Spinal cord (tissue), 9 donors: ENCODE measurements at regions not wholly inside any gene's neighbourhood (a gene's known extent, or its start where the extent isn't known, plus 50 kb on each side); places are given as distances from the start of the nearest gene placed in this dataset.
"Not testable (repeated sequence)": the region's sequence is repeated elsewhere in the genome, so short reads cannot be mapped to it uniquely, and the experiment has no call there.

Experiments
- DNase-seq, 6 donors: peaks; one replicate each; pipeline versions ENCODE4 v3.0.0 to v3.0.0-alpha.2; 2013 to 2015; ENCODE audit warnings: low spot score in 6 of 6, low read depth in 4 of 6
- H3K27ac ChIP-seq: one replicate; pipeline ENCODE4 v1.5.1; 2013; ENCODE audit warnings: low read depth, low read length, control low read depth
- H3K27me3 ChIP-seq: one replicate; pipeline ENCODE4 v1.6.1; 2013; ENCODE audit warnings: low read length; ENCODE audit not compliant: control insufficient read depth, insufficient read depth
- H3K36me3 ChIP-seq: one replicate; pipeline ENCODE4 v1.6.1; 2013; ENCODE audit warnings: low read length; ENCODE audit not compliant: control insufficient read depth, insufficient read depth
- H3K4me1 ChIP-seq: one replicate; pipeline ENCODE4 v1.6.1; 2013; ENCODE audit warnings: low read length; ENCODE audit not compliant: control insufficient read depth, insufficient read depth
- H3K4me3 ChIP-seq: one replicate; pipeline ENCODE4 v1.5.1; 2013; ENCODE audit warnings: low read depth, low read length, control low read depth
- H3K9me3 ChIP-seq: one replicate; pipeline ENCODE4 v1.6.1; 2013; ENCODE audit warnings: low read length; ENCODE audit not compliant: control insufficient read depth, insufficient read depth
- WGBS: methylation state at CpG from one replicate; pipeline ENCODE4 v1.1.5; 2013; ENCODE audit warnings: missing lambda C conversion rate; ENCODE audit not compliant: insufficient coverage; 5-methylcytosine and 5-hydroxymethylcytosine counted together
- donor health status: healthy.

- DNase-seq, H3K36me3 ChIP-seq, H3K27me3 ChIP-seq: not testable (repeated sequence)
Measured at GRCh38 chr12:33550214-33550613, 110.6 kb upstream of the SYT10 start.

GRCh38 chr12:33551006-33551405 lies 111.4 kb upstream of the SYT10 start:
- Histone ChIP-seq H3K9me3 (no peaks in the 10 kb centered on the region), H3K27ac (no peak overlapping the region), H3K36me3 (no peaks in the 10 kb centered on the region), H3K4me1 (no peaks in the 10 kb centered on the region), H3K27me3 (no peaks in the 10 kb centered on the region), H3K4me3 (no peak overlapping the region)
- no peak for DNase-seq

More at GRCh38 chr12:33550214-33550613, 110.6 kb upstream of the SYT10 start:
- not testable (repeated sequence) for H3K4me1 ChIP-seq, H3K27ac ChIP-seq, H3K4me3 ChIP-seq, H3K9me3 ChIP-seq

DNA sequence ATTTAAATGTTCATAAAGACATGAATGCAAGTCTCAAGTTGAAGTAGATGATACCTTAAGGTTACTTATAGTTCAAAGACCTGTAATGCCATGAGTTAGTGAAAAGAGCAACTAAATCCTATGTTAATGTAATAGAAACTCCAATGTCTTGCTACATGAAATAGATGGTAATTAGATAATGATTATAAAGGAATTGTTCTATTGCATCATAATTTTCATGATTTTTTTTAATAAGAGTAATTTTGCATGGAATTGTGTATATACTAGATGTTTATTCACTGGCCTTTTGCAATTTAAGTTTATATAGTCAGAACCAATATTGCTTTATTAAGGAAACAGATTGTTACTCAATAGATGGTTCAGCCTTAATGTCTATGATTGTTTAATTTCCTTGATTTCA lies 115.5 kb upstream of the SYT10 start:
- no peaks in the 10 kb centered on the region for H3K27me3 ChIP-seq
- H3K4me3 ChIP-seq, result no peak overlapping the region
- no peak overlapping the region for H3K27ac ChIP-seq
- no peak for DNase-seq
- no peaks in the 10 kb centered on the region for H3K4me1 ChIP-seq
- no peaks in the 10 kb centered on the region for H3K9me3 ChIP-seq
- no peaks in the 10 kb centered on the region for H3K36me3 ChIP-seq

GRCh38 chr12:33560653-33561208 lies 121.1 kb upstream of the SYT10 start:
- Histone ChIP-seq H3K4me1 (no peaks in the 10 kb centered on the region), H3K27me3 (no peaks in the 10 kb centered on the region), H3K4me3 (no peak overlapping the region), H3K36me3 (no peaks in the 10 kb centered on the region), H3K9me3 (no peaks in the 10 kb centered on the region), H3K27ac (no peak overlapping the region)
- WGBS, result 87% methylated on average over 4 of the region's 4 CpGs
- DNase-seq, result no peak

DNA sequence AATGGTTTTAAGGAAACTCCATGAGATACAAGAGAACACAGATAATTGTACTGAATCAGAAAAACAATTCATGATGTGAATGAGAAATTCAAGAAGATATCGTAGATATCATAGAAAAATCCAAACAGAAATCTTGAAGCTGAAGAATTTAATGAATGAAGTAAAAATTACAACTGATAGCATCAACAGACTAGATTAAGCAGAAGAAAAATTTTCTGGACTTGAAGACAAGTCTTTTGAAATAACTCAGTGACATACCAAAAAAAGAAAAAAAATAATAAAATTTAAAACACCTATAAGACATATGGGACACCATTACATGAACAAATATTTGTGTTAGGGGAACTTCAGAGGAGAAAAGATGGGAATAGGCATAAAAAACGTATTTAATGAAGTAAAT lies 122.8 kb upstream of the SYT10 start:
- Histone ChIP-seq H3K36me3 (no peaks in the 10 kb centered on the region), H3K4me3 (no peak overlapping the region), H3K27me3 (no peaks in the 10 kb centered on the region), H3K9me3 (no peaks in the 10 kb centered on the region), H3K4me1 (no peaks in the 10 kb centered on the region), H3K27ac (no peak overlapping the region)
- no CpG with 5 or more reads among the region's 2 CpGs for WGBS
- no peak for DNase-seq

DNA sequence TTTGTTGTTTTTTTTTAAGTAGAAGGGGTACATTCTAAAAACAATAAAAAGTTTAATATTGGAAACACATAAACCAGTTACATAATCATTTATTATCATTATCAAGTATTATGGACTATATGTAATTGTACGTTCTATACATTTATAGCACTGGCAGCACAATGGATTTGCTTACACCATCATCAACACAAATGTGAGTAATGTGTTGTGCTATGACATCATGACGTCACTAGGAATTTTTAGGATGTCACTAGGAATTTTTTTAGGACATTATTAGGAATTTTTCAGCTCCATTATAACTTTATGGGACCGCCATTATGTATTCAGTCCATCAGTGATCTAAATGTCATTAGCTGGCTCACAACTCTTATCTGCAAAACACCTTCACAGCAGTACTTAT lies 126.8 kb upstream of the SYT10 start:
- no peaks in the 10 kb centered on the region for H3K36me3 ChIP-seq
- no peak for DNase-seq
- no peaks in the 10 kb centered on the region for H3K4me1 ChIP-seq
- H3K27ac ChIP-seq, result no peak overlapping the region
- no peaks in the 10 kb centered on the region for H3K27me3 ChIP-seq
- no CpG with 5 or more reads among the region's 3 CpGs for WGBS
- H3K4me3 ChIP-seq, result no peak overlapping the region
- H3K9me3 ChIP-seq, result no peaks in the 10 kb centered on the region

DNA sequence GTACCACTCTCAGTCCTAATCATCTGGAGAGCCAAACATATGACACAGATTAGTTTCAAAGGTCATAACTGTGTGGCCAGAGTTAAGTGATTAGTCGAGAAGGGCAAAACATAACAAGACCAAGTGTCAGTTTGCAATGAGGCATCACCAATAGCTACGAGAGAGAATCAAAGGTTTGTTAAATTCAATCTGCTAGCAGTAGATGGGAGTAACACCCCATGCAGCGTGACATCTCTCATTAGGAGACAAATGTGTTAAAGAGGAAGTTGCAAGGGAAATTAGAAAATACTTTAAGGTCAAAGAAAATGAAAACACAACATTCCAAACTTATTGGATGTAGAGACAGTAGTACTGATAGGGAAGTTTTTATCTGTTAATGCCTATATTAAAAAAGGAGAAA lies 135.7 kb upstream of the SYT10 start:
- no peak for DNase-seq
- no peaks in the 10 kb centered on the region for H3K27me3 ChIP-seq
- H3K4me3 ChIP-seq, result no peak overlapping the region
- WGBS, result 72% methylated on average over 2 of the region's 3 CpGs
- no peak overlapping the region for H3K27ac ChIP-seq
- H3K9me3 ChIP-seq, result no peaks in the 10 kb centered on the region
- no peaks in the 10 kb centered on the region for H3K36me3 ChIP-seq
- no peaks in the 10 kb centered on the region for H3K4me1 ChIP-seq

DNA sequence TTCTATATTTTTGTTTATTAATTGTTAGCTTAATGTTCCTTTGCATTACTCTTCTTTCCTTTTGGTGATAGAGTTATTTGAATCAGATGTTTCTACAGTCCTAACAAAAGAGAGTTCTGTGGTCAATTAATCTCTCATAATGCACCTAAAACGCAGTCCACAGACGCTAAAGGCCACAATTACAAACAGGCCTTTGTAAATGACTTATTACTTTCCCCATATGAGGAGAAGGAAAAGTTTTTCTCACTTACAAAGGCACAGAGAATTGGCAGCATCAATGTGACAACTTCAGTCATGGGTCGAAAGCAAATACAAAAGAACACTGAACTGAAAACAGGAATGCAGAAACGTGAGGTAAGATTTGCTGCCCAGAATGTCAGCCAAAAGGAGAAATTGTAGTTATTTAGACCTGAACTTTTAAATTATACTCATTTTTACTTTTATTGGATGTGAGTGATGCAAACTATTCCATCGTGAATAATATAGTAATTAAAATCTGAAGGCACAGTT lies 142.0 kb upstream of the SYT10 start:
- no peak for DNase-seq
- Histone ChIP-seq H3K27me3 (no peaks in the 10 kb centered on the region), H3K9me3 (no peaks in the 10 kb centered on the region), H3K4me3 (no peak overlapping the region), H3K36me3 (no peaks in the 10 kb centered on the region), H3K4me1 (no peaks in the 10 kb centered on the region), H3K27ac (no peak overlapping the region)
- no CpG with 5 or more reads among the region's 5 CpGs for WGBS

GRCh38 chr12:33586576-33586975 lies 147.0 kb upstream of the SYT10 start:
- DNase-seq, result no peak
- Histone ChIP-seq H3K27me3 (no peaks in the 10 kb centered on the region), H3K27ac (no peak overlapping the region), H3K9me3 (no peaks in the 10 kb centered on the region), H3K4me3 (no peak overlapping the region), H3K36me3 (no peaks in the 10 kb centered on the region), H3K4me1 (no peaks in the 10 kb centered on the region)
- no CpG with 5 or more reads among the region's 2 CpGs for WGBS

GRCh38 chr12:33587354-33587753 lies 147.7 kb upstream of the SYT10 start:
- DNase-seq, result no peak
- H3K4me3 ChIP-seq, result no peak overlapping the region
- no peaks in the 10 kb centered on the region for H3K9me3 ChIP-seq
- no CpG with 5 or more reads among the region's 1 CpG for whole genome bisulfite sequencing
- no peaks in the 10 kb centered on the region for H3K36me3 ChIP-seq
- no peak overlapping the region for H3K27ac ChIP-seq
- H3K27me3 ChIP-seq, result no peaks in the 10 kb centered on the region
- H3K4me1 ChIP-seq, result no peaks in the 10 kb centered on the region
